Activated naive CD8-positive, alpha-beta T cell treated with anti-CD3 and anti-CD28 coated beads, Interleukin-2, amount 50 U/mL, for 24 hours (primary cell): ENCODE measurements at regions not wholly inside any gene's neighbourhood (a gene's known extent, or its start where the extent isn't known, plus 50 kb on each side); places are given as distances from the start of the nearest gene placed in this dataset.

Experiments
- ATAC-seq: fragments of 150-1000 bp; cut with Tn5 transposase; one replicate; pipeline ENCODE4 v1.10.0; 2021
- DNase-seq: peaks from one replicate; pipeline ENCODE4 v3.0.0; 2021
- H3K27ac Mint-ChIP-seq: one replicate; pipeline ENCODE4 v1.8.0; 2021; ENCODE audit warnings: mild to moderate bottlenecking, mixed read lengths
- H3K27me3 Mint-ChIP-seq: one replicate; pipeline ENCODE4 v1.8.0; 2021; ENCODE audit warnings: mixed read lengths
- H3K36me3 Mint-ChIP-seq: one replicate; pipeline ENCODE4 v1.8.0; 2021; ENCODE audit warnings: low read depth, mixed read lengths
- H3K4me1 Mint-ChIP-seq: one replicate; pipeline ENCODE4 v1.8.0; 2021; ENCODE audit warnings: mixed read lengths
- H3K4me3 Mint-ChIP-seq: one replicate; pipeline ENCODE4 v1.8.0; 2021; ENCODE audit warnings: mild to moderate bottlenecking, moderate library complexity, mixed read lengths
- H3K9me3 Mint-ChIP-seq: one replicate; pipeline ENCODE4 v1.8.0; 2021; ENCODE audit warnings: mixed read lengths

DNA sequence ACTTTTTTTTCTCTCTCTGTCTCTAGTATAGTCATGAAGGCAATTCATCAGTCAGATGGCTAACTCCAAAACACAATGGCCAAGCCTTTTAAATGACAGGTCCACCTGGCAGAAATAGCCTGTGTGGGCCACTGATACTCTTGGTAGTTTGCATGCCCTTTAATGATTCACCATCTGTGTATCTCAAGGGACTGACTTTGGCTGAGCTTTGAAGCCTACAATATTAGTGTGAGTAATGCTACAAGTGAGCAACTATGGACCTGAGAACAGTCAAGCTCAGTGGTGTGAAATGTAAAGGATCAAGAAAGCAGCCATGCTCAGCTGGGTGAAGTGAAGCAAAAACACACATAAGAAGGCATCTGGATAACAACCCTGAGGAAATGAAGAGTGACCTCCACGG is 506.9 kb downstream of the TLE1 start:
- H3K4me1 Mint-ChIP-seq: no peaks in the 10 kb centered on the region
- no peak overlapping the region for H3K27ac Mint-ChIP-seq
- no peaks in the 10 kb centered on the region for H3K9me3 Mint-ChIP-seq
- no peak overlapping the region for H3K4me3 Mint-ChIP-seq
- no peak for DNase-seq
- no peaks in the 10 kb centered on the region for H3K36me3 Mint-ChIP-seq
- no peak for ATAC-seq
- no peaks in the 10 kb centered on the region for H3K27me3 Mint-ChIP-seq

DNA sequence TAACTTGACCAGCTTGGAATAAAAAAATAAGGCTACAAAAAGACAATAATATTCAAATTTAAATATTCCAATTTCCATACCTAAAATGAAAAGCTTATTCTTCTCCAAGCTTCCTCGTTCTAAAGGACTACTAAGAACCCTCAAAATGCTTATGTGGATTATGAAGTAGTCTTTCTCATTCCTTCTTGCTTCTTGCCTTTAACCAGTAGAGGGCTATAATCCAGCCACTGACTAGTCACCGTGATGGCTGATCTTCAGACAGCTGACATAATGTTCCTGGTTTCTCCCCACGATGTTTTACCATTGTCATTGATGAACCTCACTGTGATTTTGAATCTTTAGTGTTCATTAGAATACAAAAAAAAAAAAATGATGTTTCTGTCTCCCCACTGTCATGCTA is 515.3 kb downstream of the TLE1 start:
- Mint-ChIP-seq H3K9me3 (peaks cover 11% of the 10 kb centered on the region), H3K4me1 (no peaks in the 10 kb centered on the region), H3K36me3 (no peaks in the 10 kb centered on the region), H3K27ac (no peak overlapping the region), H3K27me3 (no peaks in the 10 kb centered on the region), H3K4me3 (no peak overlapping the region)
- no peak for DNase-seq
- no peak for ATAC-seq

DNA sequence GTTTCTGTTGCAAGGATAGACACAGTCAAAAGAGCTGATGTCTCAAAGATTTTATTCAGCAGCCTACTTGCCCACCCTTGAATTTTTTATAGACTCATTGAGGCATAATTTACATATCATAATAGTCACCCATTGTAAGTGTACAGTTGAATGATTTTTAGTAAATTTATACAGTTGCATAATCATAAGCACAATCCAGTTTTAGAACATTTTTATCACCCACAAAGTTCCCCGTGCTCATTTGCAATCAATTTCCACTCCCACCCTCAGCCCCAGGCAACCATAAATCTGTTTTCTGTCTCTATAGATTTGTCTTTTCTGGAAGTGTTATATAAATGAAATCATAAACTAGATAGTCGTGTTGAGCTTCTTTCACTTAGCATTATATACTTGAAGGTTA is 517.7 kb downstream of the TLE1 start:
- Mint-ChIP-seq H3K9me3 (peaks cover 21% of the 10 kb centered on the region), H3K27me3 (no peaks in the 10 kb centered on the region), H3K4me1 (no peaks in the 10 kb centered on the region), H3K27ac (no peak overlapping the region), H3K4me3 (no peak overlapping the region), H3K36me3 (no peaks in the 10 kb centered on the region)
- DNase-seq (no peak), ATAC-seq (no peak)

DNA sequence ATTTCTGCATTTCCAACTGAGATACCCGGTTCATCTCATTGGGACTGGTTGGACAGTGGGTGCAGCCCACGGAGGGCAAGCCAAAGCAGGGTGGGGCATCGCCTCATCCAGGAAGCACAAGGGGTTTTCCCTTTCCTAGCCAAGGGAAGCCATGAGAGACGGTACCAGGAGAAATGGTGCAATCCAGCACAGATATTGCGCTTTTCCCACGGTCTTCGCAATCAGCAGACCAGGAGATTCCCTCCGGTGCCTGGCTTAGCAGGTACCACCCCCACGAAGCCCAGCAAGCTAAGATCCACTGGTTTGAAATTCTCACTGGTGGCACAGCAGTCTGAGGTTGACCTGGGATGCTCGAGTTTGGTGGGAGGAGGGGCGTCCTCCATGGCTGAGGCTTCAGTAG is 527.0 kb downstream of the TLE1 start:
- Mint-ChIP-seq H3K9me3 (peaks cover 21% of the 10 kb centered on the region), H3K27me3 (no peaks in the 10 kb centered on the region), H3K4me1 (no peaks in the 10 kb centered on the region), H3K4me3 (no peak overlapping the region), H3K36me3 (no peaks in the 10 kb centered on the region), H3K27ac (no peak overlapping the region)
- ATAC-seq (no peak), DNase-seq (no peak)

DNA sequence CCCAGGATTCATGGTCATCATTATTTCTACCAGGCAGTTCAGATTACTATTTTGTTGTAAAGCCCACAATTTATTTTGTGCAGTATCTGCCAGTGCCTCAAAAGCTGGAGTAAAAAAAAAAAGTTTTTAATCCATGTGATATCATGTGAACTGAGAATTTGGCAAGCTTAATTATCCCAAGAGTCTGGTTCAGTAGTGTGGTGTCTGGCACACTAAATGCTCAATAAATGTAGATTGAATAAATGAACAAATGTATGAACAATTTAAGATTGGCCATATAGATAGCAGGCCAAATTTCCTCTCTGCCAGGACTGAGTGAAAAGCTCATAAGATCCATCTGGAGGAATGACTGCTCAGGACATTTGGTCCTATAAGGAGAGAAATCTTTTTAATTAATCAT is 533.0 kb downstream of the TLE1 start:
- no peak overlapping the region for H3K4me3 Mint-ChIP-seq
- no peaks in the 10 kb centered on the region for H3K27me3 Mint-ChIP-seq
- no peaks in the 10 kb centered on the region for H3K4me1 Mint-ChIP-seq
- H3K36me3 Mint-ChIP-seq: no peaks in the 10 kb centered on the region
- DNase-seq (no peak), ATAC-seq (no peak)
- H3K9me3 Mint-ChIP-seq: peaks cover 4% of the 10 kb centered on the region
- no peak overlapping the region for H3K27ac Mint-ChIP-seq

DNA sequence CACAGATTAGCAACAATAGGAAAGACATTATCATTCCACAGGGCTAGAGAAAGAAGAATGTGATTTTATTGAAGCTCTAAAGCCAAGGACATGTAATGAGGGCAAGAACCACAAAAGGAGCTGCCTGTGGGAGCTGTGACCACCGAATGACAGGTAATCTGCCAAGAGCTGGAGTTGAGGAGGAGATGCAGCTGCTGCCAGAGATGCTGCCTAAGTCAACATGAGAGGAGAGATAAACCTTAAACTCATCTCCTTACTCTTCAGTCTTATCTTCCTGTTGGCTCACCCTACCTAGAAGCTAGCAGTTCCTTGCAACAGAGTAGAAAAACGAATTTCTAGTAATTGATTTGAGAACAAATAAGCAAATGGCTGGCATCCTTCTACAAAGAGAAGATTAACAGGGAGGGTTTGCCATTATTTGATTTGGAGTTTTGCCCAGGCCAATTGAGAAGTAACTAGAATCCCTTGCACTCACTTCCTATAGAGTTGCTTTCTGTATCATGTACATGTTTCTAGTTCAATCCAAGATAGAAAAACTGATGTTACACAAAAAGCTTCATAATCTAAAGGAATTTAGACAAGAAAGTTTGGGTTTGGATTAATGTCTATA is 539.2 kb downstream of the TLE1 start:
- Mint-ChIP-seq H3K4me3 (no peak overlapping the region), H3K4me1 (peaks cover 2% of the 10 kb centered on the region), H3K9me3 (peaks cover 4% of the 10 kb centered on the region), H3K27me3 (no peaks in the 10 kb centered on the region), H3K27ac (no peak overlapping the region), H3K36me3 (no peaks in the 10 kb centered on the region)
- ATAC-seq (no peak), DNase-seq (no peak)

DNA sequence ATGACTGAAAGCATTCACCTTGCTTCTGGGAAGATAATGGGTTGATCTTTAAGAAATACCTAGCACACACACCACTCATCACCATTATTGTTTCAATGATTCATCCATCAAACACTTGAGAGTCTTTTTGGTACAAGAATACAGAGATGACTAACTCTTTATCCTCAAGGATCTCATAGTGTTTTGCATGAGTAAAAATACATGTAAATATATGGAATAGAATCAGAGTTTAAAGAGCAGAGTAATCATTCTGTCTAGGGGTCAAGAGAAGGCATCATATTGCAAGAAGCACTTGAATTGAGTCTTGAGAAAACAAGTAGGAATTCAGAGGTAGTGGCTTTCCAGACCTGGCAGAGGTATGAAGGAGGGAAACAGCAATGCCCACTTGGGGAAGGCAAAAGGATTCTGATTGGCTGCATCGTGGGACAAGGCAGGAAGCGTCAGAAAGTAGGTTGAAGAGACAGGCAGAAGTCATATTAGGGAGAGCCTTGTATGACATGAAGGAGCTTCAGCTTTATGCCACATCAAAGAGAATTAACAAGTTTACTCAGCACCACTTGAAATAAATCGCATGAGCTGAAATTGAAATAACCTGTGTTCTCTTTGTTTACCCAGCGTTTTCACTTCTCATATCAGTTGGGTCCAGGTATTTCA is 542.5 kb downstream of the TLE1 start:
- Mint-ChIP-seq H3K27me3 (no peaks in the 10 kb centered on the region), H3K27ac (no peak overlapping the region), H3K4me3 (no peak overlapping the region), H3K9me3 (peaks cover 4% of the 10 kb centered on the region), H3K36me3 (no peaks in the 10 kb centered on the region), H3K4me1 (peaks cover 2% of the 10 kb centered on the region)
- ATAC-seq (no peak), DNase-seq (no peak)

DNA sequence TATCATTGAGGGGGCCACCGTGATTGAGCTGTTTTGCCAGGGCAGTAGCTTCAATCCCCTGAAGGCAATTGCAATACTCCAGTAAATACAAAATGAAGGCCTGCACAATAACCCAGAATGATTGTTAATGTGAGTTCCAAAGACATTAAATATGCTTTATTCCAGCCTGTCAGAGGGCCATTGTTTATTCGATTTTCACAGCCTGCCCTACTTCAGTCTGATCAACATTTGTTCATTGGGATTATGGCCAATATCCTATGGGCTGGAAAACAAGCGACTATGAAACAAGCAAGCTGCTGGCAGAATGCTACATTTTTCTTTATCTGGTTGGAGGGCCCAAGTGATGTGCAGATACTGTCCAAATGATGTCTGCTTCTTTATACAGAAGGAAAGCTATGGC is 543.1 kb downstream of the TLE1 start:
- ATAC-seq: no peak
- Mint-ChIP-seq H3K9me3 (peaks cover 4% of the 10 kb centered on the region), H3K4me3 (no peak overlapping the region), H3K36me3 (no peaks in the 10 kb centered on the region), H3K4me1 (peaks cover 2% of the 10 kb centered on the region), H3K27me3 (no peaks in the 10 kb centered on the region), H3K27ac (no peak overlapping the region)
- DNase-seq: no peak

DNA sequence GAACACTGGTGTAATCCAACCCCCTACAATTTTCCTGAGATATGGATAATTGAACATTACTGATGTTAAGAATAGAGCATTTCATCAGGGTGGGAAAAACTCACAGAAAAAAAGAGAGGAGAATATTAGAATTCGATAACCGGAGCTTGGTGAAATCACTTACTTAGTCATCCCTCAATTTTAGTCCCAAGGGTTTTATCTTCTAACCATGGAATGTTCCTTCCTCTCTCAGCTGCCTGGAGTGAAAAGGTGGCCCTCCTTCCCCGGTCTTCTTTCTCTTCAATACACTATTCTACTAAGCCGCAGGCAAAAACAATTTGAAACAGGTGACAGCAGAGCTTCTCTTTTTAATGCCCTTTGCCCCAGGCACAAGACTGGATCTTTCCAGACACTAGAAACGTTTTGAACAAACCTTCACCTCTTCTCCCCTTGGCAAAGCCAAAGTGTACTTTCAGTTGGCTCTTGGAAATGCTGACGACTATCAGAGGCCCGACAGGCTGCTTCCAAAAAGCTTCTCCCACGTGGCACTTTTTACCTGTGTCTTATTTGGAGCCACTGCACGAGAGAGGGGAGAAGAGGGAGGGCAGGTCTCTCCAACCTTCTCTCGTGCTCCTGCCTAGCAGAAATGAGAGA is 543.9 kb downstream of the TLE1 start:
- H3K4me3 Mint-ChIP-seq: no peak overlapping the region
- no peaks in the 10 kb centered on the region for H3K36me3 Mint-ChIP-seq
- DNase-seq: no peak
- H3K4me1 Mint-ChIP-seq: peaks cover 2% of the 10 kb centered on the region
- ATAC-seq: no peak
- peaks cover 4% of the 10 kb centered on the region for H3K9me3 Mint-ChIP-seq
- H3K27ac Mint-ChIP-seq: no peak overlapping the region
- H3K27me3 Mint-ChIP-seq: no peaks in the 10 kb centered on the region

DNA sequence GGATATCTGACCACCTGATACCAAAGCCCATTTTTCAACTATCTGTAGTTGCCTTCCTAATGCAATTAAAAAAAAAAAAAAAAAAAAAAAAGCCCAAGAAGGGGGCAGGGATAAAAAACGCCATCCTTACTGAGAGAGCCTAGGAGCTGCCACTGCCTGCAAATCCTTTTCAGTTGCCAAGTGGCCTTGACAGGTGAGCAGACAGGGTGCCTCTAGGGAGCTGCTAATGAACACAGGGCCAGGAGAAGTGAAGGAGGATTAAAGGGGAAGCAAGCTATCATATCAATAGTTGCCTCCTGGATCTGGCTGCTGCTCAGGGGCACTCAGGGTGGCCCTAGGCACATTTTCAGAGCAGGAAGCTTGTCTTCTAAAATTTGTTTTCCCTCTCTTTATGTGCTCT is 547.4 kb downstream of the TLE1 start:
- DNase-seq (no peak), ATAC-seq (no peak)
- Mint-ChIP-seq H3K9me3 (peaks cover 4% of the 10 kb centered on the region), H3K36me3 (no peaks in the 10 kb centered on the region), H3K27ac (no peak overlapping the region), H3K27me3 (no peaks in the 10 kb centered on the region), H3K4me1 (peaks cover 2% of the 10 kb centered on the region), H3K4me3 (no peak overlapping the region)

DNA sequence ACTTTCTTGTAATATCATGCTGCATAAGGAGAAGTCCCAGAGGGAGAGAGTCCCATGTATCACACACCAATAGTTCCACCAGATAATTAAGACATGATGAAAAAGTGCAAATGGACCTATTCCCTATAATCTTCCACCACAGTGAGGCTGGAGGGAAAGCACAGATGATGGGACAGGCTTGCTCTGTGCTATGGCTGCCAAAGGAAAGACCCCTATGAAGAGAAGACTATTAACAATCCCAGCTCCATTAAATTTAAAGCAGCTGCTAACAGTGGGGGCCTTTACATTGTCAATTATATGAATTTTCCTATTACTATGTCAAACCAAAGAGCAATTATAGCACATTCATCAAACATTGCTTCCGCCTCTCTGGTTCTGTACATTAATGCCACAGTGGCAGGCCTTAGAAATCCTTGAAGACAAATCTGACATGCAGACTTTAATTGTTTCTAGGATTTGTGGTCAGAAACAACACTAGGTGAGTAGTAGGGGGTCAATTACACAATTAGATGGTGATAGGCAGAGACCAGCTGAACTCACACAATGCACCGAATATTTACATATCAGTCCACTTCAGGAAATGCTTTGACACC is 551.3 kb downstream of the TLE1 start:
- DNase-seq: no peak
- no peak for ATAC-seq
- no peak overlapping the region for H3K4me3 Mint-ChIP-seq
- no peaks in the 10 kb centered on the region for H3K4me1 Mint-ChIP-seq
- H3K9me3 Mint-ChIP-seq: no peaks in the 10 kb centered on the region
- H3K27me3 Mint-ChIP-seq: no peaks in the 10 kb centered on the region
- H3K36me3 Mint-ChIP-seq: no peaks in the 10 kb centered on the region
- H3K27ac Mint-ChIP-seq: no peak overlapping the region

DNA sequence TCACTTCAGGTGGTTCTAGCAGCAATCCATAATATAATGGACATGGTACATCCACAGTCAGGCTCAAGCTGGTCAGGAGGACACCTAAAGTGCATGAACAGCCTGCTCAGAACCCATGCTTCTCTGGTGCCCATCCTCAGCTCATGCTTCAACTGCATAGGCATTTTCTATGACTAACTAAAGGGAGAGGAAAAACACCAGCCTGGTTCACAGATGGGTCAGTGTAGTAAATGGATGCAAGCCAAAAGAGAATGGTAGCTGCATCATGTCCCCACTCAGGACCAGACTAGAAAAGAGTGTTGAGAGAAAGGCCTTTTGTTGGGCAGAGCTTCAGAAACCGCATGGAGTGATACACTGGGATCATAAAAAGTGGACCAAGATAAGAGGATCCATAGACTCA is 556.6 kb downstream of the TLE1 start:
- Mint-ChIP-seq H3K27ac (no peak overlapping the region), H3K36me3 (no peaks in the 10 kb centered on the region), H3K4me1 (no peaks in the 10 kb centered on the region), H3K27me3 (no peaks in the 10 kb centered on the region), H3K4me3 (no peak overlapping the region), H3K9me3 (no peaks in the 10 kb centered on the region)
- no peak for DNase-seq
- ATAC-seq: no peak

DNA sequence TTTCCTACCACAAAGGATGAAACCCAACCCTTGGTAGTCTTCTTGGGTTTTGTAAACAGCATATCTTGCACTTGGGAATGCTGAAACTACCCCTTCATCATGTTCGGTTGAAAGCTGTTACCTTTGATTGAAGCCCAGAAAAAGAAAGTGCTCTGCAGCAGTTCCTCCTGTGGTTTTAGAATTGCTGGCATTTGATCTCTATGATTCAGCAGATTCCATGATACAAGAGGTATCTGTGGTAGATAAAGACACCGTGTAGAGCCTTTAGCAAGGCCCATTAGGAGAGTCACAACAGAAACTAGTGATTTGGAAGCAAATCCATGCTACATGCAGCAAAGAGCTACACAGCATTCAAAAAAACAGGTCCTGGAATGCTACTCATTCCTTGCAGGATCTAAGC is 557.0 kb downstream of the TLE1 start:
- H3K27me3 Mint-ChIP-seq: no peaks in the 10 kb centered on the region

DNA sequence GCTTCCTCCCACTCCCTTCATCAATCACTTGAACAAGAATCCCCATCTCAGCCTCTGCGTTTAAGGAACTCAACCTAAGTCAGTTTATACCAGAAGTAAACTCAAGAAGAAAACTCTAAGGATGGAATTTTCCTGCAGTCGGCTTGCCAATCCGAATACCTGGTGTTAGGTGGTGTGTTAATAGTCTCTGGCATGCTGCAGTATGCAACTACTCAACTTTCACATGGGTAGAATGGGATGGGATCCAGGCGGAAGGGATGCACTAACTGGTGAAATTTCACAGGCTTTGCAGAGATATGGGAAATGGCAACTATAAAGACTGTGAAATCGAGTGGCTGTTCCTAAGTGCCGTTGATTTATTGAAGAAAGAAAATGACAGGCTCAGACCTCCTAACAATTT is 560.6 kb downstream of the TLE1 start:
- DNase-seq (no peak), ATAC-seq (no peak)
- Mint-ChIP-seq H3K4me1 (peaks cover 7% of the 10 kb centered on the region), H3K27me3 (no peaks in the 10 kb centered on the region), H3K27ac (no peak overlapping the region), H3K36me3 (no peaks in the 10 kb centered on the region), H3K9me3 (no peaks in the 10 kb centered on the region), H3K4me3 (no peak overlapping the region)

More for the DNA sequence above, 557.0 kb downstream of the TLE1 start:
- Mint-ChIP-seq H3K4me3 (no peak overlapping the region), H3K9me3 (no peaks in the 10 kb centered on the region), H3K4me1 (no peaks in the 10 kb centered on the region), H3K36me3 (no peaks in the 10 kb centered on the region), H3K27ac (no peak overlapping the region)
- ATAC-seq (no peak), DNase-seq (no peak)

DNA sequence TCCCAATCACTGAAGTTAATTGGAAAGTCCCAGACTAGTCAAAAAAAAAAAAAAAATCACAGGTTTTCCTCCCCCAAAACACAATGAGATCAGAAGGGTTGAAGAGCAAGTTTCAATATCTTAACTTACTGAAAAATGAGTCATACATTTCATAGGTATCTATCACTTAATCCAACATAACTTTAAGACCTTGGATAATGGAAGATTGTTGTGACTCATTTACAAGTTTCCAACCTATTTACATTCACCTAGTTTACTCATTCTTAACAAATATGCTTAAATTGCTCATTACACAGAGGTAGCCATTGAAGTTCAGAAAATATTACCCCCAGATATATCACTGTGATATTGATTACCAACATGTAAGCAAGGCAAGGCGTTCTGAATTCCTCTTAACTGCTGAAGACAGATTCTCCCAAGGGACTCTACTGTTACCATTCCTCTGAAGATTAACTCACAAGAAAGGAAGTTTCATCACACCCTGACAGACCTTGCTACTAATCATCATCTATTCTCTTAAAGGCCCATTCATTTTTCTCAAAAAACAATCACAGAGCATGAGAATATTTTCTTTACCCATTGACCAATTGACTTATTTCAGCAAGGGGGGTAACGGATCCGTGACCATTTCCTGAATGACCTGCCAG is 563.8 kb downstream of the TLE1 start:
- no peaks in the 10 kb centered on the region for H3K27me3 Mint-ChIP-seq
- H3K36me3 Mint-ChIP-seq: no peaks in the 10 kb centered on the region
- DNase-seq (no peak), ATAC-seq (peak; percentile 10)
- H3K9me3 Mint-ChIP-seq: no peaks in the 10 kb centered on the region
- H3K4me3 Mint-ChIP-seq: no peak overlapping the region
- H3K4me1 Mint-ChIP-seq: peaks cover 7% of the 10 kb centered on the region
- no peak overlapping the region for H3K27ac Mint-ChIP-seq
